ENCODE measurements at regions not wholly inside any gene's neighbourhood (a gene's known extent, or its start where the extent isn't known, plus 50 kb on each side); places are given as distances from the start of the nearest gene placed in this dataset.

DNA sequence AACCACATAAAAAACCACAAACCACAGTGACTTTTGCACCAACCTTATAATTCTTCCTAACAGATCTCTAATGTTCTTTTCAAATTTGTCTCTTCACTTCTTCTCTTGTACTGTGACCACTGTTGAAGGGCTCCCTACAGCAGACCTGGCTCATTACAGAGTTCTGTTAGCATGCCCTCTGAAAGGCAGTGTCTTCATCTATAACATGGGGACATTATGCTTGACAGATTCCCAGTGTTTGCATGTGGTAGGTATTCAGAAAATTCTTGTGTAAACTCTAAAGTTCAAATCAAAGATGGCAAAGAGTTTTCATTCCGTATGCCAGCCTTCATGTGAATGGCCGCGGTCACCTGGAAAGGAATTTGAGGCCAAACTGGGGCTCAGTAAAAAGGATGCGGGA, 182.6 kb downstream of the DHX35 start:
- TF ChIP-seq, protein P1, sequence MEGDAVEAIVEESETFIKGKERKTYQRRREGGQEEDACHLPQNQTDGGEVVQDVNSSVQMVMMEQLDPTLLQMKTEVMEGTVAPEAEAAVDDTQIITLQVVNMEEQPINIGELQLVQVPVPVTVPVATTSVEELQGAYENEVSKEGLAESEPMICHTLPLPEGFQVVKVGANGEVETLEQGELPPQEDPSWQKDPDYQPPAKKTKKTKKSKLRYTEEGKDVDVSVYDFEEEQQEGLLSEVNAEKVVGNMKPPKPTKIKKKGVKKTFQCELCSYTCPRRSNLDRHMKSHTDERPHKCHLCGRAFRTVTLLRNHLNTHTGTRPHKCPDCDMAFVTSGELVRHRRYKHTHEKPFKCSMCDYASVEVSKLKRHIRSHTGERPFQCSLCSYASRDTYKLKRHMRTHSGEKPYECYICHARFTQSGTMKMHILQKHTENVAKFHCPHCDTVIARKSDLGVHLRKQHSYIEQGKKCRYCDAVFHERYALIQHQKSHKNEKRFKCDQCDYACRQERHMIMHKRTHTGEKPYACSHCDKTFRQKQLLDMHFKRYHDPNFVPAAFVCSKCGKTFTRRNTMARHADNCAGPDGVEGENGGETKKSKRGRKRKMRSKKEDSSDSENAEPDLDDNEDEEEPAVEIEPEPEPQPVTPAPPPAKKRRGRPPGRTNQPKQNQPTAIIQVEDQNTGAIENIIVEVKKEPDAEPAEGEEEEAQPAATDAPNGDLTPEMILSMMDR (conservative IDR thresholded peaks at IDR 0.05 in 1 of 2, IDR thresholded peaks at IDR 0.05 in 1 of 2; ENCODE audit: extremely low read depth in 1 of 2, insufficient read depth in 1 of 2, low read depth in 1 of 2, low read length in 2 of 2), result no peak
- no peak for TF ChIP-seq EZH2 (IDR thresholded peaks at IDR 0.05; ENCODE audit: borderline replicate concordance, low read length)
